SW480 (cell line): ENCODE measurements at regions not wholly inside any gene's neighbourhood (a gene's known extent, or its start where the extent isn't known, plus 50 kb on each side); places are given as distances from the start of the nearest gene placed in this dataset.

Experiments
- DNase-seq: peaks from one replicate; pipeline ENCODE4 v3.0.0-alpha.2; 2016; ENCODE audit warnings: low spot score

DNA sequence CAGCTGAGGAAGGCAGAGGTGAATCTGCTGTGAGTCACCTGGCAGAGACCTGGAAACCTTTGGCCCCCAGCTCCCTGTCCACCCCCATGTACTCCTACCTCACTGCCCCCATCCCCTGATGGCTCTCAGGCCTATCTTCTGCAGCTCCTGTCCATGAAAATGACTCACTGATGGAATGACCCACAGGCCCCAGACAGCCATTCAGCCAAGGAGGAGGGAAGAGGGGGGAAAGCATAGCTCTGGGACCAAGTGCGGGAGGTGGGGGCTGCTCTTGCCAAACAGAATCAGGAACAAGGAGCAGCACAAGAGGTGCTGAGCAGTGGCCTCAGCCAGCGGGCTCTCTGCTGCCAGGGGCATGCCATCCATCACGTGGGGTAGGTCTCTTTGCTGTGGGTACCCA, 111.4 kb upstream of the C1QTNF9B start:
- no peak for DNase-seq

DNA sequence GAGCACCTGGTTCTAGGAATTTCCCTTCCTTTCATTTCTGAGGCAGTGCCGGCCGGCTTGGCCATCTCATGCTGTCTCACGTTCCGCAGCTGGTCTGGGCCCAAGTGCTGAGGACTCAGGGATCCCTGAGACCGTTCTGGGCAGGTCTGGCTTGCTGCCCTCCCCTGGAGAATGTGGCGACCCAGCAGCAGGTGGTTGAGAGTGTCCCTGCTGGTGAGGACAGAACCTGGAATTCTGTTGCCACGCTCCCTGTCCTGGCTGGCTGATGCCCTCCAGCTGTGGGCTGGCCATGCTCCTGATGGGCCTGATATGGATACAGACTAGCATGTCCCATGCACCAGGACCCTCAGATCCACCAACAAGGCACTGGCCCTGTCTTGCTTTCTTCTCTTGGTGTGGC, 114.0 kb upstream of the C1QTNF9B start:
- no peak for DNase-seq

DNA sequence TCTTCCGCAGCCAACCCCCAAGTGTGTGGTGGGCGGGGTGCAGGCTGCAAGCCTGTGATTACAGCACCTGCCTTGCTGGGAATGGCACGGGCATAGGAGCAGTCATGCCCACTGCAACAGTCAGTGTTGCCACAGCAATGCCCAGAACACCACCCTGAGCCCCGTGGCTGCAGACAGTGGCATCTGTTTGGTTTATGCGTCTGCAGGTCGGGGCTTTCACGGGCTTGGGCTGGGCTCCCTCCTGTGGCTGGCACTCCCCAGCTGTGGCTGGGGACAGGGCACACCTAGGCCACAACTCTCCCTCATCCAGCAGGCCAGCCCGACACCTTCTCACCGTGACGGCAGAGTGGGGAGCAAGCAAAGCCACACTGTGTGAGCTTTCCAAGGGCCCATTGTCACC, 115.3 kb upstream of the C1QTNF9B start:
- peak; percentile 7 for DNase-seq

DNA sequence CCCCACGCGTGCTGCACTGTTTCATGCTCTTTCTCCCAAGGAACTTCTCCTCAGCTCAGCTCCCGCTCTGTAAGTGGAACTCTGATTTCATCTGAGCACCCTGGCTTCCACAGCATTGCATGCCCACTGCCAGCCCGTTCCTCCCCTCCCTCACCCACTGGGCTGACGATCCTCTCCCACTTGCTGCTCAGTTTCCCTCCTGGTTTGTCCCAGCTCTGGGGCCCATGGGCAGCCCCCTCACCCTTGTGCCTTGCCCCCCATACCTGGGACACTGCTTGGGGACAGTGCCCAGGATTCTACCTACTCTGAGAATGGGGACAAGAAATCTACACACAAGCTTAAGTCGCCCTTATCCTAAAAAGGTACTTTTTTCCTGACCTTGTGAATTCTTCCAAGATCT, 115.9 kb upstream of the C1QTNF9B start:
- DNase-seq, result no peak

DNA sequence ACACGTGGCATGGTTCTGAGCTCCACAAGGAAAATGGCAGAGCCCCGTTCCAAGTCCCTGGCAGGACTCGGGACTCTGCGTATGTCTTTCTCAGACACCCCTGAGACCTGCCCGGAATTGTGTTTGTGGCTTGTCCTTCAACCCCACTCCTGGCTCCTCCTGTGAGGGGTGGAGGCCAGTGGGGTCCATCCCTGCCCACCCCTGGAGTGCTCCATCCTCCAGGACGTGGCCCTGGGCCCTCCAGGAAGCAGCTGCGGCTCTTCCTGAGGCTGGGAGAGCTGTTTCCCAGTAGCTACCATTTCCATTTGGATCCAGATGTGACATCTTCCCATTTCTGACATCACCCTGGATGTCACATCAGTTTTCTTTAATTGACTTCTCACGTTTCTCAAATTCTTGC, 118.7 kb upstream of the C1QTNF9B start:
- DNase-seq, result no peak

DNA sequence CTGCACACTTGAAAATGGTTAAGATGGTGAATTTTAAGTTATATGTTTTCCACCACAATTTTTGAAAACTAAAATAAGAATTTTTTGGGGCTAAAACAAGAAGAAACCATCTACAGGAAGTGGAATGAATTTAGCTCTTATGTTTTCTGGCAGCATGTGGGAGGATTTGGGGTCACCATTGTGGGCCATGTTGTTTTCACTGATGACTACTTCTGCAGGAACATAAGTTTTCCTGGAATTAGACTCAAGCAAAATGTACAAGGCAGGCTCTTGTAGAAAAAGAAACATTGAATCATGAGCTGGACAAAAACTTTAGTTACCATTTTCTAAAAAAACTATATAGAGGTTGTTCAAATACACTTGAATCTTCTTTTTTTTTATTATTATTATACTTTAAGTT, 125.3 kb upstream of the C1QTNF9B start:
- no peak for DNase-seq

DNA sequence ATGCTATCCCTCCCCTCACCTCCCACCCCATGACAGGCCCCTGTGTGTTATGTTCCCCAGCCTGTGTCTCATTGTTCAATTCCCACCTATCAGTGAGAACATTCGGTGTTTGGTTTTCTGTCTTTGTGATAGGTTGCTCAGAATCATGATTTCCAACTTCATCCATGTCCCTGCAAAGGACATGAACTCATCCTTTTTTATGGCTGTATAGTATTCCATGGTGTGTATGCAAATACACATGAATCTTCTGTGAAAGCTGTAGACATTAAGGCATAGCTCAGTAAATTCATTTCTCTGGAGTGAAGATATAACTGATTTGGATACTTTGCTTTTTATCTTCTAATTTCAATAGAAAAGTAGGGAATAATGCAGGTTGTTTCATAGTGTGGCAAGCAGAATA, 125.8 kb upstream of the C1QTNF9B start:
- DNase-seq, result no peak

DNA sequence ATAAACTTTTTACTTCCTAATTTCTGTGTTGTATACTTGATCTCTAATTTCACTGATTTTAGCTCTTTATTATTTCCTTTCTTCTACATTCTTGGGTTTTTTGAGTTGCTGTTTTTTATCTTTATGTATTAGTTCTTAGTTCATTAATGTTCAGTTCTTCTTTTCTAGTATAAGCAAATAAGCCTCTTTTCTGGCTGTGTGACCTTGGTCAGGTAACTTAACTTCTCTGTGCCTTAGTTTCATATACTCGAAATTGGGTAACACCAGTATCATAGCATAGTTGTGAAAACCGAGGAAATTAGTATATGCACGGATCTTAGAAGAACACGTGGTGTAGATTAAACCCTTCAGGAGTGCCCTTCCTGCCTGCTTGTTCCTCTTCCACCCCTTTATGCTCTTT, 130.2 kb upstream of the C1QTNF9B start:
- DNase-seq, result no peak

DNA sequence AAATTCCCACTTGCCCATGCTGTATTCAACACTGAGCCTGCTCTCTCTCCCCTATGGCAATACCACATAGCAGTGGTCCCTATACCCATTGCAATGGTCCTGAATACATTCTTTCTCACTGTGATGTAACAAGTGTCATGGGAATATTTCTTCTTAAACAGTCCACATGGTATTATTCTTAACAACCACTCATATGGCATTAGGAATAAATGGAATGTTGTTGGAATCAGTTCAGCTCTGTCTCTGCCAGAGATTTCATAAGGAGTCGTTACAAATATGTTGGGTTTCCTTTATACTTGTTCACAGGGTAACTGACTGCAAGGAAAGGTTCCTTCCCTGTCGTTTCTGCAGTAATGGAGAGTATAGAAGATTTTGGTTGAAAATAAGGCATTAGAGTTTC, 128.3 kb upstream of the SPATA13 start:
- DNase-seq, result no peak

DNA sequence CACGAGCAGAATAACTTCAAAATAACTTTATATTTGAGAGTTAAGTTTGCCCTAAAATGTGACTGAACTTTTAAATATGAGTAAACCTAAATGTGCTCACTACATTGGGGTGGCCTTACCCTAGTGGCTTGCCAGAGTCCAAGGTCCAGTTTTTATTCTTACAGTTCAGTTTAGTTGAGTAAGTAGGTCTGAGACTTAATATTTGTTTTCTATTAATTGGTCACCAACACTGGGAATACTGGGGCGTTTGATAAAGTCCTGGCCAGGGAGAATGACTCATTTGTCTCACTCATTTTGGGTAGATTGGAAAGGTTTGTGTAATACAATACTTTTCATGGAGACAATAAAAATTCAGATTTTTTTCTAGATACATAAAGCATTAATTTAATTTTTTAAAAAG, 127.8 kb upstream of the SPATA13 start:
- DNase-seq, result no peak

DNA sequence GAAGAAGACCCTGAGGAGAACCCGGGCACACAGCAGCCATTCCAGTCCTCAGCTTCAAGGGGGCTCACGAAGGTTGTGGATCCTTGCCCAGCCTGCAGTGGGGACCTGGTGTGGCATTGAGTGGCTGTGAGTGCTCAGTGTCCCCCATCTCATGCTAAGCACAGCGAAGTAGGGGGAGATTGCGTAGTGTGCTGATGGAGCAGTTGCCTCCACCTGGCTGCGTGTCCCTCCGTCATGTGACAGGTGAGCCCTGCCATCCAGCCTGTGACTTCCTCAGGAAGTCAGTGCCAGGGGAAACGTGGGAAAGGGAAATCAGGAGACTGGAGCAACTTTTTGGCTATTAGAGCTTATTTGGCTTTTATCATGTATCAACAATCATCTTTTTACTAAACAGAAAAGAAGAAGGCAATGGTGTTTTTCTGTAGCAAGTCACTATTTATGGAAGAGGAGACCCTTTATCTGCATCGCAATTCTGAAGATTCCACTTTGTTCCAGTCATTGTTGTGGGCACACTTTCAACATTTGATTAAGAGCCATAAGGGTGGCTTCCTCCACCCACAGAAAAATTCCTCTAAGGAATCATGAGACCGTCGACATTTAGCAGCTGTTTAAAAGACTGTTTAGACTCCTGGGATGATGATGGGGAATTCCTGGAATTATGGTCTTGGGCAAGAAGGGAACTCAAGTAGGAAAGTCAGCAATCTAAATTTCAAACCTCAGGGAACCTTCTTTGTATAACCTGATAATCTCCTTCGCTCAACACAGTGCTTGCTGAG, 126.8 kb upstream of the SPATA13 start:
- no peak for DNase-seq

DNA sequence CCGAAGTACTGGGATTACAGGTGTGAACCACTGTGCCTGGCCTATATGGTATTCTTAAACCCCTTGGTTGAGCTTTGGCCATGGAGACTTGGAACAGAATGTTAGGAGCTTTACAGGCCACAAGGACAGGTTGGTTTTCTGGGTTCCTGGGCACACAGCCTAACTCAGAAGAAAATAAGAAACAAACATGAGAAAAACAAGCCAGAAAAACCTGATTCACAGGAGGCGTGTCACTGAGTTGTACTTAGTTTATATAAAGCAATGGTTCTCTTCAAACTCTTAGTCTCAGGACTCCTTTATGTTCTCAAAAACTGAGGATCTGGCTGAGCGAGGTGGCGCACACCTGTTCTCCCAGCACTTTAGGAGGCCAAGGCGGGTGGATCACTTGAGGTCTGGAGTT, 125.1 kb upstream of the SPATA13 start:
- DNase-seq, result no peak

DNA sequence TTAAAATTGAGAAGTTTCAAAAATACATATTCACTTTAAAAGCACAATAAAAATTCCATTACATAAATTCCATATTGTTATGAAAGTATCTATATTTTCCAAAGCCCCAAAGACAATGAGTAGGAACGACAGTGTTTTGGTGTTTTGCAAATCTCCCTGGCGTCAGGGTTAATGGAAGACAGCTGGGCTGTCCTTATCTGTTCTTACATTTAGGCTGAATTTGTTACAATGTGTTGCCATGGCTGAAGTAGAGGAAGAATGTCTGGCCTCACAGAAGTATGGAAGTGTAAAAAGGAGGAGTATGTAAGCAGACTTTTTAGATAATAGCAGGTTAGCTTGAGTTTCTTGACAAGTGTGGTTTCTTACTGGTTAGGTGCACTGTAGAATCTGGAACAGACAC, 124.4 kb upstream of the SPATA13 start:
- no peak for DNase-seq

DNA sequence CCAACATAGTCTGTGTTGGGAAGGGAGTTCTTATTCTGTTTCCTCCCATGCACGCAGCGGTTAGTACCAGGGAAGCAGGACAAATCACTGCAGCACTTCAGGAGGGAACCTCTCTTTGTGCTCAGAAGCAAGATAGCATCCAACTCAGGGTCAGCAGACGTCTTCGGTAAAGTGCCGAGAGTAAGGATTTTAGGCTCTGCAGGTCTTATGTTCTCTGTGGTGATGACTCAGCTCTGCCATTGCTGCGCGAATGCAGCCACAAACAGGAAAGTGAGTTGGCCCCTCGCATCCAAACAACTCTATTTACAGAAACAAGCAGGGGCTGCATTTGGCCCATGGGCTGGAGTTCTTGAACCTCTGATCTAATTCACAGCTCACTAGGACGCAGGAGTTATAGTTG, 122.1 kb upstream of the SPATA13 start:
- peak; percentile 69 for DNase-seq

DNA sequence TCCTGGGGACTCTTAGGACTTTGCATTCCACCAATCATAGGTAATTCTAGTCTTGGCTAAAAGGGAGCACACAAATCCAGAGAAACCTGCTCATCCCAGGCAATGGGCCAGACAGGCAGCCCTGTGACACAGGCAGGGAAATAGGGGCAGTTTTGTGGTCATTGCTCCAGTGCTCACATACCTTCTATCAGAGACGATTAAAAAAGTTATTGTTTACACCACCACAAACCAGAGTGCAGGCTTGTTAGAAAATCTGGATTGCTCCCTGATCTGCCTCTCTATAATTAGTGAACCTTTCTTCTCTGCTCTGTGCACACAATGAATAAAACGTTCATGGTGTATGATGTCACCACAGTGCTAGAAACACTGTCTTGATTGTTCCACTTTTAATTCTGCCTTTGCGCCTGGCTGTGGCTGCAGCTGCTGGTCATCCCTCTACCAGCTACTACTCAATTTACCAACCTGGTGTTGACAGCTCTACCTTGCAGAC, 121.6 kb upstream of the SPATA13 start:
- peak; percentile 88 for DNase-seq

DNA sequence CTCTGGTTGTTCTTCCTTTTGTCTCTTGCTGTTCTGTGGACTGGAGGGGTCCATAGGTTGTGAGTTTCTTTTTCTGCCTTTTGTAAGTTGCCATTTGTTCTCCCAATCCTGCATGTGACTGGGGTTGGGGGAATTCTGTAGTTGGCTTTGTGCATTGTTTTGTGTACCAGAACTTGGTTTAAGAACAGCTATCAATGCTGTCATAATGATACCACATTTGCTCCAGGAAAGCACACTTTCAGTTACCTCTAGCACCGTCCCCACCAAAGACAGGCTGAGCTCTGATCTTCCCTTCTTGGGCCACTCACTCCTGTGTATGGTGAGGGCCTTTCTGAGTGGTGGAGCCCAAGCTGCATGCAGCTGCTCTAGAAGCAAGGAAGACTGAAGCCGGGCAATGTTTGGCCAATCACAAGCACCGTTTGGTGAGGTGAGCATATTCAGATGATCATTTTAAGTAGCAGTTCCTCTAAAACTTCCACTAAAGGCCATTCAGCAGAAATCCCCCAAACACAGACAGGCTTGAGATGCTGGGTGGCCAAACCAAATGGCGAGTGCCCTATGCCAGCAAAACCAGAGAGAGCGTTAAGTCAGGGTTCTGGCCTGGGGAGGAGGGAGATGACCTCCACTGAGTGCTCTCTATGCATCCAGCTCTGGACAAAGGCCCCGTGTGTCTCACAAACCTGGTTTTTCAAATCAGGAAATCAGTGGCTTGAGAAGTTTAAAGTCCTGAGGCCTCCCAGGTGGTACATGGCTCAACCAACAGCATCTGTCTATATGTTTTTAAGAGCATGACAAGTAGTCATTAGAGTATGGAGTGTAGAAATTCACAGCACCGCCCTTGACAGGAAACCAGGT, 120.7 kb upstream of the SPATA13 start:
- DNase-seq, result no peak

DNA sequence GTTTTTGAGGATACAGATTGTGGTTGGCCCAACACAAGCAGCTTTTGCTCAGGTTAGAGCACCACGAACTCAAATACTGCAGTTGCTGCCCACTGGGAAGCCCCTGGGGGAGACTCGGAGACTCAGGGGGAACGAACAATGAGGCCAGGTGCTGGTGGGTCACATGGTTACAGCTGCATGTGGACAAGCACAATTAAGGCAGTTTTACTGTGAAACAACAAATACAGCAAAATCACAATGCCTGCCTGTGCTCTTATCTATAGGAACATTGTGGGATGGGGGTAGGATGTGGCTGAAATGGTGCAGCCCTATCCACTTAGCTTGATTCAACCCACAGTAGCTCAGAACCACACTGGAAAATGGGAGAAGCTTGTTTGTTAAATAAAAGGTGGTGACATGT, 119.7 kb upstream of the SPATA13 start:
- no peak for DNase-seq

DNA sequence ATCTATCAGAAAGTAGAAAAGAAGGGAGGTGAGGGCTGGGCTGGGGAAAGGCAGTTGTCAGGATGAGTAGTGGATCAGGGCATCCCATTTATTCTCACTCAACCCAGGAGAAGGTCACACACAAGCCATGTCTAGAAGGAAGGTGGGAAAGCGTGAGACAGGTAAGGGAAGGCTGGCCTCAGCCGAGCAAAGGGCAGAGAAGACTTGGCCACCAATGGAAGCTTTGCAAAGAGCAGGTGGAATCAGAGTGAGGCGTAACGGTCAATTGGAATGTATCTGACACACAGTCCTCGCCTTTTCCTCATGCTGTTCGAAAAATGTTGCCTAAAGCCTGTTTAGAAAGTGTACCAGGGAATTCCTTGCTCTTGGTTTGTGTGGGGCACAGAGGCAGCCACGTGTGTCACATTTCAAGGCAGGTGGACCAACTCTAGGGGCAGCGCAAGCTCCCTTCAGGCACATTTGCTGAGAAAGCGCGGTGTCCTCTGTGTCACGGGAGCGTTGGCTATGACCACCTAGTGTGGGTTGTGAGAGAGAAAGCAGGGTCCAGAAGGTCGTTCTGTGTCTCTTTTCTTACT, 118.8 kb upstream of the SPATA13 start:
- DNase-seq, result no peak

DNA sequence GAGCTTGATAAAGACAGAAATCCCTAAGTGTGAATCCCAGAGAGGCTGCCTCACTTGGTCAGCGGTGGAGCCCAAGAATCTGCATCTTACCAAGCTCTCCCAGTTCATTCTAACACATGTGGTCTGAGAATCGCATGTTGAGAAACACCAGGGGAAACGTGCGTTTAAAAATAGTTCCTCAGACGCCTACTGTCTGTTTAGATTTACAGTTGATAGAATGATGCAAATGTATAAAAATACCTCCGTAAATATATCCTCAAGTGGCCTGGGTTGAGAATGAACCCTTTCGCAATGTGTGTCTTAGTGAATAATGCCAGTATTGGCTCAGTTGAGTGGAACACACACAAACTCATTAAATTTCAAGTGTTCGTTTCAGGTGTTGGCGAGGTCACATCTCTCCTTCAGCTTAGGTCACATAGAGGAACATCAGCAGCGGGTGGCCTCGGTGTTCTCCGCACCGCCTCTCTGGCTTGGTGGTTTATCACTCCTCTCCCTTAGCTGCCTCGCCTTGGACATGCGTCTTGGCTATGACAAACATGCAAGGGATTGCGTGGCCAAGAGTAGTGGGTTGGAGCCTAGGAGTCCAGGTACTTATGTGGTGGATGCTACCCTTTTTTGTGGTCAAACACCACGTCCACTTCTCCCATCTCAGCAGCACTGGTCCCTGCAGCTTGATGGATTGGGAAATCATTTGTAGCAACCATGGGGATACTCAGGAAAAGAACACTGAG, 117.6 kb upstream of the SPATA13 start:
- DNase-seq, result no peak

DNA sequence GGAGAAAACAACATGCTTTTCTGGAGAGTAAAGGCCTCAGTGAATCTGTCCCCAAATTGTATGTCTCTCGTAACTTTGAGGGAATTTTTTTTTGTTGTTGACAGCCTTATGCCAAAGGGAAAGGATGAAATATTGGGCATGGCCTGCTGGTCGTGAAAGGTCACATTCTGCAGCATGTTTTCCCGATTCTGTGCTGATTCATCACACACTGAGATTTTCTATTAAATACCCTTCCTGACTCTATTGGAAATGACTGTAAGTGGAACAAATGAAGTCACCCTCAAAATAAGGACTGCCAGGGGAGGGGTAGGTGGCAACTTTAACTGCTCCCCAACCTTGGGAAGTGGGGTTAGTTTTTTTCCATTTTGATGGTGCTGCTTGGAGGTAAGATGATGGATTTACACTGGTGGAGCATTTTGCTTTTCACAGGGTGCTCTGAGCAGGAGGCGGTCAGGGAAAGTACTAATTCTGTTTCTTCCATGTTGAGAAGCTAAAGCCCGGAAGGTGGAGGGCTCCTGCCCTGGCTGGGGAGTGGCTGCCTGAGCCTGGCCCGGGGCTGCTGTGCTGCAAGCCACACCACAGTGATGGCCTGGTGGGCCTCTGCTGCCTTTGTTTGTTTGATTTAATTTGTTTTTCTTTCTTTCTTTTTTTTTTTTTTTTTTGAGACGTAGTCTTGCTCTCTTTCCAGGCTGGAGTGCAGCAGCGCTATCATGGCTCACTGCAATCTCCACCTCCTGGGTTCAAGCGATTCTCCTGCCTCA, 116.8 kb upstream of the SPATA13 start:
- DNase-seq, result no peak

DNA sequence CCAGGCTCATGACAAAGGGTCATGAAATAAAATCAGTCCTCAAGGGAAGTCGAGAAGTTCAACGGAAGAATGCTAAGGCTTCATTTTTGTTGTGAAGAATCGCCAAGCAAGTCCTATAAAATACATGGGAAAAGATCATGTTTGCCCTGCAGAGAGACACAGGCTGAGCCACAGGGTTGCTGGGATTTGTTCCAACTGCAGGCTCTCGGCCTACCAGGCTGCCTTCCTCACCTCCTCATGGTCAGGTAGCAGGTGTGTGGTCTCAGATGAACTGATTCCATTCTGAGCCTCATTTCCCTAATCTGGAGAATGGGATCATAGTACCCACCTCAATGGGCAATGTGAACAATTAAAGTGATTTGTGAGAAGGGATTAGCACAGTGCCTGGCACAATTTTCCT, 114.9 kb upstream of the SPATA13 start:
- no peak for DNase-seq

DNA sequence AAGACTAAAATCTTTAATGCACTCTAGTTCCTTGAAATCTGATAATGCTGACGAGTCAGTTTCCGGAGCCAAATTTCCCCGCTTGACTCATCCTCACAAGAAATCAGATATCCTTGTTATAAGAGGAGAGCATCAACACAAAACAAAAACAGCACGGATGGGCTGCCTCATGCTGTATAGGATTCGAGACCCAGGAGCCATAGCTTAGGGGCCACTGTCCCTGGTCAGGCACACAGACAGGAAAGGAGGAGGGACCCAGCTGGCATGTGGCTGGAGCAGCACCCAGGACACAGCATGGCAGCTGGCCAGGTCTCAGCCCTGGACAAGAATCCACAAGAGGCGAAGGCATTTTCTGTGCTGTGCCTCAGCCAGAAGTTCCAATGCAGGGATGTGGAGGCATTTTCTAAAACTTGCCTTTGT, 110.2 kb upstream of the SPATA13 start:
- no peak for DNase-seq
